ENCODE measurements at regions not wholly inside any gene's neighbourhood (a gene's known extent, or its start where the extent isn't known, plus 50 kb on each side); places are given as distances from the start of the nearest gene placed in this dataset.

- TF ChIP-seq ZNF274 (CRISPR knock-in tag; IDR thresholded peaks at IDR 0.05) (no peak), SRF (IDR thresholded peaks at IDR 0.05; ENCODE audit: low read depth, low read length) (no peak), TCF12 (IDR thresholded peaks at IDR 0.05) (no peak), TCF12 (CRISPR knock-in tag; IDR thresholded peaks at IDR 0.05) (no peak)
- TF ChIP-seq, protein P1, sequence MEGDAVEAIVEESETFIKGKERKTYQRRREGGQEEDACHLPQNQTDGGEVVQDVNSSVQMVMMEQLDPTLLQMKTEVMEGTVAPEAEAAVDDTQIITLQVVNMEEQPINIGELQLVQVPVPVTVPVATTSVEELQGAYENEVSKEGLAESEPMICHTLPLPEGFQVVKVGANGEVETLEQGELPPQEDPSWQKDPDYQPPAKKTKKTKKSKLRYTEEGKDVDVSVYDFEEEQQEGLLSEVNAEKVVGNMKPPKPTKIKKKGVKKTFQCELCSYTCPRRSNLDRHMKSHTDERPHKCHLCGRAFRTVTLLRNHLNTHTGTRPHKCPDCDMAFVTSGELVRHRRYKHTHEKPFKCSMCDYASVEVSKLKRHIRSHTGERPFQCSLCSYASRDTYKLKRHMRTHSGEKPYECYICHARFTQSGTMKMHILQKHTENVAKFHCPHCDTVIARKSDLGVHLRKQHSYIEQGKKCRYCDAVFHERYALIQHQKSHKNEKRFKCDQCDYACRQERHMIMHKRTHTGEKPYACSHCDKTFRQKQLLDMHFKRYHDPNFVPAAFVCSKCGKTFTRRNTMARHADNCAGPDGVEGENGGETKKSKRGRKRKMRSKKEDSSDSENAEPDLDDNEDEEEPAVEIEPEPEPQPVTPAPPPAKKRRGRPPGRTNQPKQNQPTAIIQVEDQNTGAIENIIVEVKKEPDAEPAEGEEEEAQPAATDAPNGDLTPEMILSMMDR (CRISPR knock-in tag; IDR thresholded peaks at IDR 0.05) = no peak
Measured at GRCh38 chr4:11790230-11790629, 361.5 kb upstream of the HS3ST1 start.

Data from HepG2 (cell line).